ENCODE measurements at regions not wholly inside any gene's neighbourhood (a gene's known extent, or its start where the extent isn't known, plus 50 kb on each side); places are given as distances from the start of the nearest gene placed in this dataset.

DNA sequence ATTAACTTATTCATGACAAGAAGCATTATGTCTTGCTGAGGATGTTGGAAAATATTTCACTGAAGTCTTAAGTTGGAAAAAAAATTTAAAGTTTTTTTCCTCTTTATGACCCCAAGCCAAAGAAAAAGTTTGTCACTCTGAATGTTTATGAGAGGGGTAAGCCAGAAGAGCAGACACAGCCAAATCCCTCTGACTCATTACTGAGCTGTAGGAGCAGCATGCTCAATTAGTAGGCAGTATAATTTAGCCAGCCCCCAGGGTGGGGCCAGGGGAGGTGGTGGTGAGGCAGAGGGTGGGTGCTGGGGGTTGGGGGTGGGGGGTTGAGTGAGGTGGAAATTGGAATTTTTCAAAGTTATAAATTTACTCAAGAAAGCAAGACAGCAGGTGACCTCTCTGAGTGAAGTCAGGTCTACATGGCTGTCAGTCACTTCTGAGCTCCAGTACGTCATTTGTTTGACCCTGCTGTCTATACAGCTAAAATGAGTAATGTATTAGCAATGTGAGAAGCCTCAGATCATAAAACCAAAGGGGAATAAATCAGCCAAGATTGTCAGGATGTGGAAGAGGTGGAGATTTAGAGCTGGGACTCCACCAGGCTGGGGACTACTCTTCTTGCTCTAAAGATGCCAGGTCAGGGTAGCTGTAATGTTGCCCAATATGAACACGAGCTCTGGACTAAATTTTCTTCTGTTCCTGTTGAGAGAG lies 98.8 kb upstream of the NDP start:
- H3K27me3 ChIP-seq (ENCODE audit: insufficient read depth, low read length), result no peaks in the 10 kb centered on the region
- RAD21 ChIA-PET (ENCODE audit: low non-redundant PET in 1 of 2, low total read pairs in 2 of 2, uncharacterized antibody in 2 of 2, unreplicated experiment in 2 of 2), result no interaction called here
- H3K27ac ChIP-seq (ENCODE audit: low read depth, low read length), result no peak overlapping the region
- POLR2A ChIA-PET, result no interaction called here
- H4K20me1 ChIP-seq (ENCODE audit: insufficient read depth), result no peaks in the 10 kb centered on the region
- CTCF ChIA-PET, result no interaction called here
- H3K4me2 ChIP-seq (ENCODE audit: low read length), result peak overlapping the region; percentile 40
- H3K9ac ChIP-seq (ENCODE audit: low read length), result no peak overlapping the region
- H3K9me2 ChIP-seq (ENCODE audit: insufficient read depth), result no peaks in the 10 kb centered on the region
- H3K79me2 ChIP-seq (ENCODE audit: insufficient read depth, low read length), result no peaks in the 10 kb centered on the region
- H2AFZ ChIP-seq (ENCODE audit: low read depth, low read length, poor library complexity, severe bottlenecking), result no peak overlapping the region
- no TSS peak for BruUV-seq (replicated peaks)
- DNase-seq (ENCODE audit: low read depth, low spot score), result peak; percentile 29
- peak; percentile 82 for ATAC-seq
- H3K4me3 ChIP-seq (replicated peaks in 1 of 2; ENCODE audit: low read depth in 1 of 2, low read length in 2 of 2), result no peak overlapping the region
- H3K4me1 ChIP-seq (ENCODE audit: control insufficient read depth in 1 of 2, insufficient read depth in 2 of 2, low read length in 2 of 2), result peaks cover 0 to 15% of the 10 kb centered on the region in 2 experiments; a peak in 2 of 4 replicates
- H3K9me3 ChIP-seq (ENCODE audit: control insufficient read depth in 1 of 2, insufficient read depth in 1 of 2, low read depth in 1 of 2, low read length in 2 of 2), result no peaks in the 10 kb centered on the region
- intact Hi-C loops (cut with micrococcal nuclease), result no loop called here
- no peaks in the 10 kb centered on the region for H3K36me3 ChIP-seq (ENCODE audit: control insufficient read depth in 1 of 2, insufficient read depth in 2 of 2, low read length in 2 of 2)
- TF ChIP-seq, protein P1, sequence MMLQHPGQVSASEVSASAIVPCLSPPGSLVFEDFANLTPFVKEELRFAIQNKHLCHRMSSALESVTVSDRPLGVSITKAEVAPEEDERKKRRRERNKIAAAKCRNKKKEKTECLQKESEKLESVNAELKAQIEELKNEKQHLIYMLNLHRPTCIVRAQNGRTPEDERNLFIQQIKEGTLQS (IDR thresholded peaks at IDR 0.05), result no peak
- TF ChIP-seq TCF7L2 (IDR thresholded peaks at IDR 0.05; ENCODE audit: borderline replicate concordance, extremely low read depth, insufficient read depth, insufficient read length) (peak; percentile 36), FOSL1 (IDR thresholded peaks at IDR 0.05; ENCODE audit: low read depth) (peak; percentile 24; the same call in 1 of the 2 replicates)

DNA sequence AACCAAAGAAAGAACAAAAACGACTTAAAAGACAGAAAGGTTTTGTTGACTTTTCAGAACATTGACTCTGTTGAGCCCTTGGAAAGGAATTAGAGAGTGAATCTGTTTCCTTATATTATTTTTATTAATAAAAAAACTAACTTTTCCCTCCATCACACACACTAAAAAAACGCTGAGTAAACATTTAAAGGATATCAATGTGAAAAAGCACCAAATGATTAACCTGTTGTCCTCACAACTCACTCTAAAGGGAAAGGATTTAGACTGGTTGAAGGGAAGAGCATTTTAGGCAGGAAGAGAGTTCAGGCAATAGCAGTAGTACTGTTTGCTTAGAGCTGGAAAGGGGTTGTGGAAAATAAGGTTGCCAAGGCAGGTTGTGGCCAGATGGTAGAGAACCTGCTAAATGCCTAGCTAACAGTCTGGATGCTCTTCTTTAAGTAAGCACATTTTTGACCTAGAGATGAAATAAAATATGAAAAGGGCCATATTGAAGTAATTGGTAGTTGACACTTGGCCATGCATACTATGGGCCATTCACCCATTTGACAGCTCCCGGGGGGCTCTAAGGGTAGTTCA lies 98.0 kb upstream of the NDP start:
- BruUV-seq (replicated peaks), result no TSS peak
- Histone ChIP-seq H3K9me3 (ENCODE audit: control insufficient read depth in 1 of 2, insufficient read depth in 1 of 2, low read depth in 1 of 2, low read length in 2 of 2) (no peaks in the 10 kb centered on the region), H3K4me3 (replicated peaks in 1 of 2; ENCODE audit: low read depth in 1 of 2, low read length in 2 of 2) (no peak overlapping the region), H3K27me3 (ENCODE audit: insufficient read depth, low read length) (no peaks in the 10 kb centered on the region), H3K9ac (ENCODE audit: low read length) (no peak overlapping the region), H2AFZ (ENCODE audit: low read depth, low read length, poor library complexity, severe bottlenecking) (no peak overlapping the region), H3K79me2 (ENCODE audit: insufficient read depth, low read length) (no peaks in the 10 kb centered on the region), H3K9me2 (ENCODE audit: insufficient read depth) (no peaks in the 10 kb centered on the region), H3K36me3 (ENCODE audit: control insufficient read depth in 1 of 2, insufficient read depth in 2 of 2, low read length in 2 of 2) (no peaks in the 10 kb centered on the region), H3K4me2 (ENCODE audit: low read length) (peak overlapping the region; percentile 27; the same call in 1 of the 2 replicates), H4K20me1 (ENCODE audit: insufficient read depth) (no peaks in the 10 kb centered on the region), H3K4me1 (ENCODE audit: control insufficient read depth in 1 of 2, insufficient read depth in 2 of 2, low read length in 2 of 2) (peaks cover 0 to 15% of the 10 kb centered on the region in 2 experiments; a peak in 2 of 4 replicates), H3K27ac (ENCODE audit: low read depth, low read length) (no peak overlapping the region)
- ATAC-seq, result no peak
- ChIA-PET RAD21 (ENCODE audit: low non-redundant PET in 1 of 2, low total read pairs in 2 of 2, uncharacterized antibody in 2 of 2, unreplicated experiment in 2 of 2) (no interaction called here), POLR2A (no interaction called here), CTCF (no interaction called here)
- intact Hi-C loops (cut with micrococcal nuclease), result no loop called here
- no peak for DNase-seq (ENCODE audit: low read depth, low spot score)
- no peak for TF ChIP-seq SIN3A (IDR thresholded peaks at IDR 0.05; ENCODE audit: low read depth)
- TF ChIP-seq SP1 (IDR thresholded peaks at IDR 0.05; ENCODE audit: low read depth), result no peak
- TF ChIP-seq, protein P2, sequence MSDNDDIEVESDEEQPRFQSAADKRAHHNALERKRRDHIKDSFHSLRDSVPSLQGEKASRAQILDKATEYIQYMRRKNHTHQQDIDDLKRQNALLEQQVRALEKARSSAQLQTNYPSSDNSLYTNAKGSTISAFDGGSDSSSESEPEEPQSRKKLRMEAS (IDR thresholded peaks at IDR 0.05), result no peak
- TF ChIP-seq ELF1 (IDR thresholded peaks at IDR 0.05; ENCODE audit: borderline replicate concordance, low read depth), result no peak
